ENCODE measurements at regions not wholly inside any gene's neighbourhood (a gene's known extent, or its start where the extent isn't known, plus 50 kb on each side); places are given as distances from the start of the nearest gene placed in this dataset.

GRCh38 chr5:85931220-85931619 is 686.5 kb upstream of the COX7C start:
- ATAC-seq (no peak), DNase-seq (ENCODE audit: extremely low read depth in 1 of 4, low spot score in 3 of 4) (no peak), FAIRE-seq (no peak)
- Histone ChIP-seq H3K4me2 (ENCODE audit: insufficient read depth, low read length) (no peak overlapping the region), H3K36me3 (ENCODE audit: control insufficient read depth, insufficient read depth, low read length) (no peaks in the 10 kb centered on the region), H3K4me1 (replicated peaks in 1 of 2; ENCODE audit: control insufficient read depth in 2 of 2, insufficient read depth in 2 of 2, low read length in 2 of 2) (no peaks in the 10 kb centered on the region), H3K27me3 (ENCODE audit: control insufficient read depth in 2 of 2, insufficient read depth in 2 of 2, low read length in 2 of 2) (no peaks in the 10 kb centered on the region), H3K4me3 (no peak overlapping the region), H4K20me1 (replicated peaks; ENCODE audit: control insufficient read depth, insufficient read depth, low read length) (no peaks in the 10 kb centered on the region), H2AFZ (ENCODE audit: low read depth, low read length) (no peak overlapping the region), H3K27ac (ENCODE audit: extremely low read depth, low read depth, low read length) (no peak overlapping the region), H3K9me1 (ENCODE audit: control insufficient read depth, insufficient read depth, low read length) (no peaks in the 10 kb centered on the region), H3K79me2 (ENCODE audit: control insufficient read depth, insufficient read depth, low read length) (no peaks in the 10 kb centered on the region), H3K9ac (ENCODE audit: insufficient read depth in 1 of 2, low read depth in 2 of 2, low read length in 2 of 2) (no peak overlapping the region), H3K9me3 (replicated peaks; ENCODE audit: control insufficient read depth, insufficient read depth, low read depth, low read length) (no peaks in the 10 kb centered on the region)
- ChIA-PET CTCF (ENCODE audit: low intra/inter-chr PET ratio) (no interaction called here), POLR2A (interaction anchor here (1.7 kb wide), 1 partner anchor 20 kb away, joined by 3 read pairs; no protein-coding TSS in a partner anchor)
- in situ Hi-C loops (cut with MboI), result no loop called here
- intact Hi-C loops (cut with micrococcal nuclease), result no loop called here
- BruUV-seq (replicated peaks), result no TSS peak
- WGBS (ENCODE audit: insufficient coverage, low coverage, missing lambda C conversion rate), result 4% methylated on average over 3 of the region's 3 CpGs
- TF ChIP-seq MITF (IDR thresholded peaks at IDR 0.05) (no peak), C11orf30 (IDR thresholded peaks at IDR 0.05; ENCODE audit: low read depth) (no peak), EHMT2 (IDR thresholded peaks at IDR 0.05) (no peak), MCM3 (IDR thresholded peaks at IDR 0.05) (no peak)

GRCh38 chr5:85938201-85938600 is 679.5 kb upstream of the COX7C start:
- no peak overlapping the region for H3K27ac ChIP-seq (ENCODE audit: extremely low read depth, low read depth, low read length)
- no peaks in the 10 kb centered on the region for H3K27me3 ChIP-seq (ENCODE audit: control insufficient read depth in 2 of 2, insufficient read depth in 2 of 2, low read length in 2 of 2)
- no peak for ATAC-seq
- intact Hi-C loops (cut with micrococcal nuclease), result no loop called here
- no peak overlapping the region for H2AFZ ChIP-seq (ENCODE audit: low read depth, low read length)
- no peak overlapping the region for H3K4me3 ChIP-seq
- no peaks in the 10 kb centered on the region for H3K9me3 ChIP-seq (replicated peaks; ENCODE audit: control insufficient read depth, insufficient read depth, low read depth, low read length)
- CTCF ChIA-PET (ENCODE audit: low intra/inter-chr PET ratio), result no interaction called here
- no peak for FAIRE-seq
- in situ Hi-C loops (cut with MboI), result no loop called here
- BruUV-seq (replicated peaks), result no TSS peak
- H3K4me1 ChIP-seq (replicated peaks in 1 of 2; ENCODE audit: control insufficient read depth in 2 of 2, insufficient read depth in 2 of 2, low read length in 2 of 2), result no peaks in the 10 kb centered on the region
- no peak overlapping the region for H3K4me2 ChIP-seq (ENCODE audit: insufficient read depth, low read length)
- no peak overlapping the region for H3K9ac ChIP-seq (ENCODE audit: insufficient read depth in 1 of 2, low read depth in 2 of 2, low read length in 2 of 2)
- H3K9me1 ChIP-seq (ENCODE audit: control insufficient read depth, insufficient read depth, low read length), result no peaks in the 10 kb centered on the region
- no peak for DNase-seq (ENCODE audit: extremely low read depth in 1 of 4, low spot score in 3 of 4)
- POLR2A ChIA-PET, result no interaction called here
- no peaks in the 10 kb centered on the region for H3K36me3 ChIP-seq (ENCODE audit: control insufficient read depth, insufficient read depth, low read length)
- H3K79me2 ChIP-seq (ENCODE audit: control insufficient read depth, insufficient read depth, low read length), result no peaks in the 10 kb centered on the region
- no peaks in the 10 kb centered on the region for H4K20me1 ChIP-seq (replicated peaks; ENCODE audit: control insufficient read depth, insufficient read depth, low read length)
- 0% methylated on average over 3 of the region's 3 CpGs for WGBS (ENCODE audit: insufficient coverage, low coverage, missing lambda C conversion rate)
- TF ChIP-seq HINFP (tag; conservative IDR thresholded peaks at IDR 0.05; ENCODE audit: low read depth), result no peak
- TF ChIP-seq, protein P1, sequence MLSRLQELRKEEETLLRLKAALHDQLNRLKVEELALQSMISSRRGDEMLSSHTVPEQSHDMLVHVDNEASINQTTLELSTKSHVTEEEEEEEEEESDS (CRISPR knock-in tag; IDR thresholded peaks at IDR 0.05), result no peak
- no peak for TF ChIP-seq TSC22D4 (tag; IDR thresholded peaks at IDR 0.05)
- no peak for TF ChIP-seq GATA2 (CRISPR knock-in tag; IDR thresholded peaks at IDR 0.05)
- TF ChIP-seq, protein P2, sequence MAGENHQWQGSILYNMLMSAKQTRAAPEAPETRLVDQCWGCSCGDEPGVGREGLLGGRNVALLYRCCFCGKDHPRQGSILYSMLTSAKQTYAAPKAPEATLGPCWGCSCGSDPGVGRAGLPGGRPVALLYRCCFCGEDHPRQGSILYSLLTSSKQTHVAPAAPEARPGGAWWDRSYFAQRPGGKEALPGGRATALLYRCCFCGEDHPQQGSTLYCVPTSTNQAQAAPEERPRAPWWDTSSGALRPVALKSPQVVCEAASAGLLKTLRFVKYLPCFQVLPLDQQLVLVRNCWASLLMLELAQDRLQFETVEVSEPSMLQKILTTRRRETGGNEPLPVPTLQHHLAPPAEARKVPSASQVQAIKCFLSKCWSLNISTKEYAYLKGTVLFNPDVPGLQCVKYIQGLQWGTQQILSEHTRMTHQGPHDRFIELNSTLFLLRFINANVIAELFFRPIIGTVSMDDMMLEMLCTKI (IDR thresholded peaks at IDR 0.05; ENCODE audit: partially characterized antibody), result no peak
- no peak for TF ChIP-seq RBM14 (IDR thresholded peaks at IDR 0.05; ENCODE audit: borderline replicate concordance, insufficient read depth, low read depth, low read length)
- no peak for TF ChIP-seq L3MBTL2 (IDR thresholded peaks at IDR 0.05)
- TF ChIP-seq MEF2A (IDR thresholded peaks at IDR 0.05; ENCODE audit: control insufficient read depth, low read depth, low read length), result no peak
- TF ChIP-seq GABPB2 (CRISPR knock-in tag; conservative IDR thresholded peaks at IDR 0.05), result no peak
